Tibial nerve (tissue), 4 donors: ENCODE measurements at regions not wholly inside any gene's neighbourhood (a gene's known extent, or its start where the extent isn't known, plus 50 kb on each side); places are given as distances from the start of the nearest gene placed in this dataset.

Experiments
- DNase-seq, 2 donors: peaks; one replicate each; pipeline ENCODE4 v3.0.0-alpha.2; 2019; ENCODE audit warnings: low spot score in 2 of 2
- H3K27ac ChIP-seq, 4 donors: fragments of 200-600 bp; sonication (generic) in 3 of 4; one replicate each; pipeline ENCODE4 v1.5.1; 2017 to 2019; ENCODE audit warnings: mild to moderate bottlenecking in 1 of 4
- H3K27me3 ChIP-seq, 2 donors: fragments of 200-600 bp; sonication (generic) in 1 of 2; one replicate each; pipeline versions ENCODE4 v1.5.1 to v1.6.0; 2017 to 2019
- H3K36me3 ChIP-seq, 3 donors: fragments of 200-600 bp; sonication (generic); one replicate each; pipeline ENCODE4 v1.5.1; 2018 to 2019
- H3K4me1 ChIP-seq, 4 donors: fragments of 200-600 bp; sonication (generic) in 3 of 4; one replicate each; pipeline ENCODE4 v1.5.1; 2017 to 2019
- H3K4me3 ChIP-seq, 4 donors: fragments of 200-600 bp; sonication (generic) in 3 of 4; one replicate each; pipeline ENCODE4 v1.5.1; 2017 to 2019; ENCODE audit warnings: mild to moderate bottlenecking in 1 of 4, moderate library complexity in 1 of 4
- H3K9me3 ChIP-seq, 4 donors: fragments of 200-600 bp; sonication (generic) in 3 of 4; one replicate each; pipeline ENCODE4 v1.5.1; 2017 to 2019
- EP300 ChIP-seq, 2 donors: sonication (generic); formaldehyde crosslinking; IDR thresholded peaks; one replicate each; pipeline ENCODE4 v1.6.1; 2017; ENCODE audit warnings: antibody characterized with exemption in 2 of 2, mild to moderate bottlenecking in 1 of 2
- POLR2A ChIP-seq, 2 donors: fragments of 450-650 bp; IDR thresholded peaks; one replicate each; pipeline ENCODE4 v1.6.1; 2017; ENCODE audit warnings: antibody characterized with exemption in 2 of 2, mild to moderate bottlenecking in 2 of 2, moderate library complexity in 2 of 2
- WGBS, 2 donors: methylation state at CpG; one replicate each; pipeline ENCODE4 v1.1.5; 2018; 5-methylcytosine and 5-hydroxymethylcytosine counted together
- TF ChIP-seq, protein P1 (sequence below), 5 experiments: fragments of 200-600 bp in 3 of 5; fragments of 450-650 bp in 2 of 5; sonication (generic) in 3 of 5; IDR thresholded peaks; one replicate each; pipeline ENCODE4 v1.5.1; 2016 to 2019; ENCODE audit warnings: antibody characterized with exemption in 5 of 5, mild to moderate bottlenecking in 3 of 5, moderate library complexity in 2 of 5

DNA sequence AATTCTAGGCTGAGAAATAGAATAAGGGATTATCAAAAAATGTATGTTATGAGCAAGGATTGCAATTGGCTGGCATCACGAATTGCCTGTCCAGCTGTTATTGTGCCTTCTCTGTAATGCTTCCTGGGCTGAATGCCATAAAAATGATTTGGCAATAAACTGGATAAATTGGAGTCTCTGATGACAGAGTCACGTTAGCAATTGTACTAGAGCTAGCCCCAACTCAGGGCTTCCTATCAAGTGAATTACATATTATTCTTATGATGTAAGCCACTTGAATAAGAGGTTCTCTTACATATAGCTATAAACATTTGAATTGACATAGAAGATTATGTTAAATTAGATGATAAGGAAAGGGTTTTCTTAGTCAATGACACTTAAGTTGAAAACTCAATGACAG is 607.5 kb upstream of the REG3G start:
- no peak for DNase-seq
- WGBS, 2 donors, result 22 to 25% methylated on average over 2 of the region's 2 CpGs

DNA sequence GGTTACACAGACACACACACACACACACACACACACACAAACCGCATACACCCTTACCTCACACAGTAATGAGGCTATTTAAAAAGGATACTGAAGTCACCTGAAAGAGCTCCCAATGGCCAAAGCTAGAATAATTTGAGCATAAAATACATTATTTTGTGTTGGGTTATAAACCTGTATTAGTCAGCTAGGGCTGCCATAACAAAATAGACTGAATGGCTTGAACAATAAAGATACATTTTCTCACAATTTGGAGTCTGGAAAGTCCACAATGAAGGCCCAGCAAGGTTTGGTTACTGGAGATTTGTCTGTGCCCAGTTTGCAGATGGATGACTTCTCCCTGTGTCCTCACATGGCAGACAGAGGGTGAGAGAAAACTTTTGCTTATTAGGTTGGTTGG is 605.4 kb upstream of the REG3G start:
- no peak overlapping the region for H3K27ac ChIP-seq
- TF ChIP-seq, protein P1, sequence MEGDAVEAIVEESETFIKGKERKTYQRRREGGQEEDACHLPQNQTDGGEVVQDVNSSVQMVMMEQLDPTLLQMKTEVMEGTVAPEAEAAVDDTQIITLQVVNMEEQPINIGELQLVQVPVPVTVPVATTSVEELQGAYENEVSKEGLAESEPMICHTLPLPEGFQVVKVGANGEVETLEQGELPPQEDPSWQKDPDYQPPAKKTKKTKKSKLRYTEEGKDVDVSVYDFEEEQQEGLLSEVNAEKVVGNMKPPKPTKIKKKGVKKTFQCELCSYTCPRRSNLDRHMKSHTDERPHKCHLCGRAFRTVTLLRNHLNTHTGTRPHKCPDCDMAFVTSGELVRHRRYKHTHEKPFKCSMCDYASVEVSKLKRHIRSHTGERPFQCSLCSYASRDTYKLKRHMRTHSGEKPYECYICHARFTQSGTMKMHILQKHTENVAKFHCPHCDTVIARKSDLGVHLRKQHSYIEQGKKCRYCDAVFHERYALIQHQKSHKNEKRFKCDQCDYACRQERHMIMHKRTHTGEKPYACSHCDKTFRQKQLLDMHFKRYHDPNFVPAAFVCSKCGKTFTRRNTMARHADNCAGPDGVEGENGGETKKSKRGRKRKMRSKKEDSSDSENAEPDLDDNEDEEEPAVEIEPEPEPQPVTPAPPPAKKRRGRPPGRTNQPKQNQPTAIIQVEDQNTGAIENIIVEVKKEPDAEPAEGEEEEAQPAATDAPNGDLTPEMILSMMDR (IDR thresholded peaks at IDR 0.05), result no peak
- H3K36me3 ChIP-seq, result no peaks in the 10 kb centered on the region
- H3K9me3 ChIP-seq, result no peaks in the 10 kb centered on the region
- H3K4me1 ChIP-seq, result no peaks in the 10 kb centered on the region
- H3K27me3 ChIP-seq, result no peaks in the 10 kb centered on the region
- no peak for DNase-seq
- WGBS, 2 donors, result 89 to 97% methylated on average over 1 of the region's 1 CpG
- H3K4me3 ChIP-seq, result no peak overlapping the region

More for the DNA sequence above, 607.5 kb upstream of the REG3G start:
- Histone ChIP-seq H3K9me3 (peaks cover 0 to 3% (median 0%) of the 10 kb centered on the region in 4 donors), H3K27ac (no peak overlapping the region), H3K4me1 (no peaks in the 10 kb centered on the region), H3K36me3 (no peaks in the 10 kb centered on the region), H3K4me3 (no peak overlapping the region), H3K27me3 (no peaks in the 10 kb centered on the region)
- TF ChIP-seq EP300 (IDR thresholded peaks at IDR 0.05) (no peak), POLR2A (IDR thresholded peaks at IDR 0.05) (no peak)
- TF ChIP-seq, protein P1 (IDR thresholded peaks at IDR 0.05), result no peak

DNA sequence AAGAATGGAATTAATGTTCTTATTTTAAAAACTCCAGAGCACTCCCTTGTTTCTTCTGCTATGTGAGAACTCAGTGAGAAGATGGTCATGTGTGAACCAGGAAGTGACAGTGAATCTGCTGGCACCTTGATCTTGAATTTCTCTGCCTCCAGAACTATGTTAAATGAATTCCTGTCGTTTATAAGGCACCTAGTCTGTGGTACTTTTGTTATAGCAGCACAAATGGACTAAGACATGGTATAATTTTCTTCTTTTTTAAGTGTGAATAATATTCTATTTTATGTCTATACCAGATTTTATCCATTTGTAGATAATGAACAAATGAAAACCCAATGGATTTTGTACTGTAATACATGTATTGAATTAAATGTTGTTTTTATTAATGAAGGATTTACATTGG is 601.9 kb upstream of the REG3G start:
- no peak for DNase-seq
- no peak for TF ChIP-seq POLR2A (IDR thresholded peaks at IDR 0.05)
- TF ChIP-seq EP300 (IDR thresholded peaks at IDR 0.05), result no peak
- TF ChIP-seq, protein P1 (IDR thresholded peaks at IDR 0.05), result no peak
- Histone ChIP-seq H3K36me3 (no peaks in the 10 kb centered on the region), H3K4me1 (no peaks in the 10 kb centered on the region), H3K27ac (no peak overlapping the region), H3K9me3 (no peaks in the 10 kb centered on the region), H3K4me3 (no peak overlapping the region), H3K27me3 (no peaks in the 10 kb centered on the region)
- WGBS, 2 donors, result 66 to 74% methylated on average over 1 of the region's 1 CpG

DNA sequence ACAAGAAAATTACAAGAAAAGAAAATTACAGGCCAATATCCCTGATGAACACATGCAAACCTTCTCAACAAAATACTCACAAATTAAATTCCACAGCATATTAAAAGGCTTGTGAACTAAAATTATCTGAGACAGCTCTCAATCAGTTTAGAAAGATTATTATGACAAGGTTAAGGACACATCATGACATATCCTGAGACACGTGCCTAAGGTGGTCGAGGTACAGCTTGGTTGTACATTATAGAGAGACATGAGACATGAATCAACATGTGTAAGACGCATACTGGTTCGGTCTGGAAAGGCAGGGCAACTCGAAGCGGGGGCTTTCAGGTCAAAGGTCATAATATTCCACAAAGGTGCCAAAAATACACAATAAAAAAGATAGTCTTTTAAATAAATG is 598.3 kb upstream of the REG3G start:
- H3K4me1 ChIP-seq, result no peaks in the 10 kb centered on the region
- 90 to 91% methylated on average over 6 of the region's 6 CpGs for WGBS, 2 donors
- TF ChIP-seq EP300 (IDR thresholded peaks at IDR 0.05), result no peak
- TF ChIP-seq POLR2A (IDR thresholded peaks at IDR 0.05), result no peak
- TF ChIP-seq, protein P1 (IDR thresholded peaks at IDR 0.05), result no peak
- no peak overlapping the region for H3K27ac ChIP-seq
- H3K36me3 ChIP-seq, result no peaks in the 10 kb centered on the region
- no peaks in the 10 kb centered on the region for H3K27me3 ChIP-seq
- DNase-seq, result no peak
- H3K4me3 ChIP-seq, result no peak overlapping the region
- H3K9me3 ChIP-seq, result no peaks in the 10 kb centered on the region

DNA sequence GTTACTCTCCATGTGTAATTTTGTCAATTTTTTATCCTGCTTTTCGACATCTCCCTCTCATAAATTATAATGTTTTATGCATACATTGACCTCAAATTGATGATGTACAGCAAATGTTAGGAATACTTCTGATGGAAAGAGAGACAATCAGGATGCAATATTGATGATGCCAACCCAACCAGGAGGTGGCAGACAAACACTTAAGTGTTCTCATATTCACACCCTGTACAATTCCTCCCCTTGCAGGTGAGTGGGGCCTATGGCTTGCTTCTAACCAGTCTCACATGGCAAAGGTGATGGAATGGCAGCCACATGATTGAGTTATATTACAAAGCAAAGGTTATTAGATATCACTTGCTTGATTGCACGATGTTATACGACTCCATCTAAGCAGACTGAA is 594.3 kb upstream of the REG3G start:
- no peak for DNase-seq
- no peaks in the 10 kb centered on the region for H3K36me3 ChIP-seq
- WGBS, 2 donors, result 89 to 92% methylated on average over 3 of the region's 3 CpGs
- H3K27ac ChIP-seq, result no peak overlapping the region
- H3K9me3 ChIP-seq, result no peaks in the 10 kb centered on the region
- no peaks in the 10 kb centered on the region for H3K27me3 ChIP-seq
- H3K4me3 ChIP-seq, result no peak overlapping the region
- TF ChIP-seq, protein P1 (IDR thresholded peaks at IDR 0.05), result no peak
- TF ChIP-seq EP300 (IDR thresholded peaks at IDR 0.05) (no peak), POLR2A (IDR thresholded peaks at IDR 0.05) (no peak)
- H3K4me1 ChIP-seq, result no peaks in the 10 kb centered on the region
